Erythroblast (primary cell): ENCODE measurements at regions not wholly inside any gene's neighbourhood (a gene's known extent, or its start where the extent isn't known, plus 50 kb on each side); places are given as distances from the start of the nearest gene placed in this dataset.
"Not testable (repeated sequence)": the region's sequence is repeated elsewhere in the genome, so short reads cannot be mapped to it uniquely, and the experiment has no call there.

Source experiments
- DNase-seq, 2 experiments: peaks; one replicate each; lab custom pipeline; 2025; lab: John Stamatoyannopoulos, UW
- GATA1 ChIP-seq: IDR thresholded peaks from 2 replicates; pipeline ENCODE4 v1.6.1; 2011; ENCODE audit warnings: low read depth, mild to moderate bottlenecking, control low read depth, low read length, moderate library complexity
- POLR2A ChIP-seq: IDR thresholded peaks from 2 replicates; pipeline ENCODE4 v1.6.1; 2011; ENCODE audit warnings: mild to moderate bottlenecking, low read length

DNA sequence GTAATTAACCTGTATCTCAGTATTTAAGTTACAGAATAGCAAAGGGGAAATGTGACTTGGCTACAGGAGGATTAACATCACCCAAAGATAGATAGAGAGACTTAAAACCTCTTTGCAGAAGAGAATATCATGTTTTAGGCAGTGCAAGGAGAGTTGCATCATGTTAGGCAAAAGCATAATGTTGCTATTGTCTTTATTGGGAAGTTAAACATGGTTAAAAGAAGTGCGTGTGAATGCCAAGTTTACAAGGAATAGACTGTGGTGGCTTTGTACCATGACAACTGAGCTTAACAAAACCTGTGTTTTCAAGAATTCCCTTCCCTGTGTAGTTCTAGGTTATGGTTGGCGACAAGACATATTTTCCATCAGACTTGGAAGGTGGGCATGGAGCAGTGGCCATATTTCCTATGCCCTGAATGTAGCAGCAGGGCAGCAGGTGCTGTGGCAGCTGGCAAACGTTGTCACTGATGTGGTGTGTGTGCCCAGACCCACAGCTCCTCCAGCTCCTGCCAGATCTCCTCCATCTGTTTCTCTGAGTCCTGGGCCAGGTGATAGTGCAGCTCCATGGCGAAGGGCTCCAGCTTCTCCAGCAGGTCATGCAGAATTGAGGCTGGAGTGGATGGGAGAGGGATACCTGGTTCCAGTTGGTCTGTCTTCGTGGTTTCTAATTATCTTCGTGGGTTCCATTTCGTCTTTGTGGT is 163.3 kb downstream of the QRSL1 start:
- TF ChIP-seq GATA1 (no peak), POLR2A (no peak)
- no peak for DNase-seq

- TF ChIP-seq POLR2A (no peak), GATA1 (no peak)
- no peak for DNase-seq
These were observed 161.6 kb downstream of the QRSL1 start for GRCh38 chr6:106790935-106791334.

- TF ChIP-seq POLR2A (no peak), GATA1 (no peak)
- DNase-seq = no peak
These were observed 160.9 kb downstream of the QRSL1 start for GRCh38 chr6:106790149-106790770.

GRCh38 chr6:106789428-106790148 is 160.2 kb downstream of the QRSL1 start:
- no peak for DNase-seq

GRCh38 chr6:106788761-106789160 is 159.4 kb downstream of the QRSL1 start:
- no peak for DNase-seq
- TF ChIP-seq GATA1 (no peak), POLR2A (no peak)

More at GRCh38 chr6:106789428-106790148, 160.2 kb downstream of the QRSL1 start:
- TF ChIP-seq GATA1 (no peak), POLR2A (no peak)

GRCh38 chr6:106787327-106788196 is 158.2 kb downstream of the QRSL1 start:
- TF ChIP-seq POLR2A (no peak), GATA1 (no peak)
- DNase-seq = no peak

GRCh38 chr6:106785298-106785697 is 155.9 kb downstream of the QRSL1 start:
- TF ChIP-seq GATA1 (no peak), POLR2A (no peak)
- DNase-seq = no peak

GRCh38 chr6:106783640-106784566 is 154.5 kb downstream of the QRSL1 start:
- DNase-seq = no peak
- TF ChIP-seq GATA1 = no peak
- no peak for TF ChIP-seq POLR2A

DNA sequence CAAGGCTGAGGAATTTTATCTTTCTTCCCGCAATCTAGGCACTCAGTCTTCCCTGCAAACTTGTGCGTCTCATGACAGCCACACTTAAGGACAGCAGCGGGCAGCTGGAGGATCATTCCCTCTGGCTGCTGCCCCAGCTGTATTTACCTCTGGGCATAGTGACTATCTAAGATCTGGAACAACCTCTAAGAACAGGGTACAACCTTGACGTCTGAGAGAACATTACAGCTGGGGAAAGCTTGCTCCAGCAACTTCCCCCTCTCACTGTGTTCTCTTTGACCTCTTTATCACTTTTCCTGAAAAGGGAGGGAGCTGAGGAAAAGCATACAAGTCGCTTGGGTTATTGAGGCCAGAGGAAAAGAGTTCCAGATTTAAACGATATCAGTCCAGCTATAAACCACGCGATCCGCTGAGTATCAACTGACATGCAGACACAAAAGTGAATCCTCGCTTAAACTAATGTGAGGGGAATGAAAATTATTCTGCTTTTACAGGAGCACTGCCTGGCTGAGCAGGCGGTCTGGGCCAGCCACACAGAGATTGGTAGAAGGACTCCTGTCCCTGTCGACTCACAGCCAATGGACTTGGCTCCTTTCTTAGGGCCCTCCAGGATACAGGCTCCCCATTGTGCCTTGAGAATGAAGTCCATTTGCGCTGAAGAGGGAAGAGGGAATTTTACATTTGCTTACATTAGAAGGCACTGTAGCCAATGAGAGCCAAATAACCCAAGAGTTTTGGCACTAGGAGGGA is 153.3 kb downstream of the QRSL1 start:
- no peak for DNase-seq
- TF ChIP-seq GATA1 (no peak), POLR2A (no peak)

DNA sequence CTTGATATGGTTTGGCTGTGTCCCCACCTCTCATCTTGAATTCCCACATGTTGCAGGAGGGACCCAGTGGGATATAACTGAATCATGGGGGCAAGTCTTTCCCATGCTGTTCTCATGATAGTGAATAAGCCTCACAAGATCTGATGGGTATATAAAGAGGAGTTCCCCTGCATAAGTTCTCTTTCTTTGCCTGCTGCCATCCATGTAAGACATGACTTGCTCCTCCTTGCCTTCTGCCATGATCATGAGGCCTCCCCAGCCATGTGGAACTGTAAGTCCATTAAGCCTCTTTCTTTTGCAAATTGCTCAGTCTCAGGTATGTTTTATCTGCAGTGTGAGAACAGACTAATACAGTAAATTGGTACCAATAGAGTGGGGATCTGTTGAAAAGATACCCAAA is 150.2 kb downstream of the QRSL1 start:
- DNase-seq = not testable (repeated sequence)

GRCh38 chr6:106778943-106779342 is 149.6 kb downstream of the QRSL1 start:
- DNase-seq = no peak
- no peak for TF ChIP-seq GATA1
- no peak for TF ChIP-seq POLR2A

- DNase-seq = no peak
- TF ChIP-seq GATA1 (no peak), POLR2A (no peak)
These were observed 144.7 kb downstream of the QRSL1 start for GRCh38 chr6:106773996-106774629.
